ENCODE measurements at regions not wholly inside any gene's neighbourhood (a gene's known extent, or its start where the extent isn't known, plus 50 kb on each side); places are given as distances from the start of the nearest gene placed in this dataset.

DNA sequence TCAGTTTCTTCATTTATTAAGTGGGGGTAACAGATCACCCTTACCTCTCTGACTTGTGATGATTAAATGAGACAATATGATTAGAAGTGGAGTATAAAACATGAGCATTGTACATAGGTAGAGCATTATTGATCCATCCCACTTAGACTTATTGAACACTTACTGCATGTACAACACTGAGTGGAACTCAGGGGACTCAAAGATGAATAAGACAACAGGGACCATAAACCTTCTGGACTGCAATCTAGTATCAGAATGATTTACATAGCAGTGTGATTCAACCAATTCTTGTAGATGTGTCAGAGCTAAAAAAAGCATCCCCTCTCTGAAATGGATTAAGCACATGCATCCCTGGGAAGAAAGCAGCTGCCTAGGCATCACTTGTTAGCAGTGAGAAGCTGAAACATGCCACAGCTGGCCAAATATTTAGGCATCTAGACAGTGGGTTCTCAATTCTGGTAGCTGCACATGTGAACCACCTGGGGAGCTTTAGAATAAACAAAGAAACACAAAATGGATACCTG is 111.5 kb downstream of the CYRIA start:
- no peak for DNase-seq (ENCODE audit: low spot score)
- no peak overlapping the region for H3K4me3 ChIP-seq (ENCODE audit: low read depth in 1 of 3, low read length in 3 of 3)
- H3K4me1 ChIP-seq (ENCODE audit: control insufficient read depth in 4 of 4, insufficient read depth in 4 of 4, low read length in 3 of 4), result no peaks in the 10 kb centered on the region
- H3K36me3 ChIP-seq (ENCODE audit: control insufficient read depth in 4 of 4, insufficient read depth in 3 of 4, low read depth in 1 of 4, low read length in 3 of 4), result peaks cover 0 to 16% (median 8%) of the 10 kb centered on the region in 4 donors
- H3K9ac ChIP-seq (ENCODE audit: low read depth in 1 of 2, low read length in 2 of 2), result no peak overlapping the region
- H3K27me3 ChIP-seq (ENCODE audit: control insufficient read depth in 4 of 4, insufficient read depth in 4 of 4, low read length in 3 of 4), result no peaks in the 10 kb centered on the region
- TF ChIP-seq RAD21 (IDR thresholded peaks at IDR 0.05) (no peak), SP1 (IDR thresholded peaks at IDR 0.05) (no peak), HNF4G (IDR thresholded peaks at IDR 0.05) (no peak), TAF1 (conservative IDR thresholded peaks at IDR 0.05) (no peak), FOXA1 (IDR thresholded peaks at IDR 0.05) (no peak), YY1 (IDR thresholded peaks at IDR 0.05) (no peak), RXRA (IDR thresholded peaks at IDR 0.05) (no peak), HNF4A (conservative IDR thresholded peaks at IDR 0.05) (no peak), NR2F2 (IDR thresholded peaks at IDR 0.05) (no peak)
- TF ChIP-seq, protein P1, sequence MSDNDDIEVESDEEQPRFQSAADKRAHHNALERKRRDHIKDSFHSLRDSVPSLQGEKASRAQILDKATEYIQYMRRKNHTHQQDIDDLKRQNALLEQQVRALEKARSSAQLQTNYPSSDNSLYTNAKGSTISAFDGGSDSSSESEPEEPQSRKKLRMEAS (IDR thresholded peaks at IDR 0.05), result no peak
- TF ChIP-seq, protein P2, sequence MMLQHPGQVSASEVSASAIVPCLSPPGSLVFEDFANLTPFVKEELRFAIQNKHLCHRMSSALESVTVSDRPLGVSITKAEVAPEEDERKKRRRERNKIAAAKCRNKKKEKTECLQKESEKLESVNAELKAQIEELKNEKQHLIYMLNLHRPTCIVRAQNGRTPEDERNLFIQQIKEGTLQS (IDR thresholded peaks at IDR 0.05), result no peak
- TF ChIP-seq, protein P3, sequence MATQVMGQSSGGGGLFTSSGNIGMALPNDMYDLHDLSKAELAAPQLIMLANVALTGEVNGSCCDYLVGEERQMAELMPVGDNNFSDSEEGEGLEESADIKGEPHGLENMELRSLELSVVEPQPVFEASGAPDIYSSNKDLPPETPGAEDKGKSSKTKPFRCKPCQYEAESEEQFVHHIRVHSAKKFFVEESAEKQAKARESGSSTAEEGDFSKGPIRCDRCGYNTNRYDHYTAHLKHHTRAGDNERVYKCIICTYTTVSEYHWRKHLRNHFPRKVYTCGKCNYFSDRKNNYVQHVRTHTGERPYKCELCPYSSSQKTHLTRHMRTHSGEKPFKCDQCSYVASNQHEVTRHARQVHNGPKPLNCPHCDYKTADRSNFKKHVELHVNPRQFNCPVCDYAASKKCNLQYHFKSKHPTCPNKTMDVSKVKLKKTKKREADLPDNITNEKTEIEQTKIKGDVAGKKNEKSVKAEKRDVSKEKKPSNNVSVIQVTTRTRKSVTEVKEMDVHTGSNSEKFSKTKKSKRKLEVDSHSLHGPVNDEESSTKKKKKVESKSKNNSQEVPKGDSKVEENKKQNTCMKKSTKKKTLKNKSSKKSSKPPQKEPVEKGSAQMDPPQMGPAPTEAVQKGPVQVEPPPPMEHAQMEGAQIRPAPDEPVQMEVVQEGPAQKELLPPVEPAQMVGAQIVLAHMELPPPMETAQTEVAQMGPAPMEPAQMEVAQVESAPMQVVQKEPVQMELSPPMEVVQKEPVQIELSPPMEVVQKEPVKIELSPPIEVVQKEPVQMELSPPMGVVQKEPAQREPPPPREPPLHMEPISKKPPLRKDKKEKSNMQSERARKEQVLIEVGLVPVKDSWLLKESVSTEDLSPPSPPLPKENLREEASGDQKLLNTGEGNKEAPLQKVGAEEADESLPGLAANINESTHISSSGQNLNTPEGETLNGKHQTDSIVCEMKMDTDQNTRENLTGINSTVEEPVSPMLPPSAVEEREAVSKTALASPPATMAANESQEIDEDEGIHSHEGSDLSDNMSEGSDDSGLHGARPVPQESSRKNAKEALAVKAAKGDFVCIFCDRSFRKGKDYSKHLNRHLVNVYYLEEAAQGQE (IDR thresholded peaks at IDR 0.05), result no peak
- H3K9me3 ChIP-seq (ENCODE audit: control insufficient read depth in 4 of 4, low read length in 3 of 4), result no peaks in the 10 kb centered on the region
- H3K27ac ChIP-seq (ENCODE audit: low read depth in 1 of 2, low read length in 2 of 2), result no peak overlapping the region

DNA sequence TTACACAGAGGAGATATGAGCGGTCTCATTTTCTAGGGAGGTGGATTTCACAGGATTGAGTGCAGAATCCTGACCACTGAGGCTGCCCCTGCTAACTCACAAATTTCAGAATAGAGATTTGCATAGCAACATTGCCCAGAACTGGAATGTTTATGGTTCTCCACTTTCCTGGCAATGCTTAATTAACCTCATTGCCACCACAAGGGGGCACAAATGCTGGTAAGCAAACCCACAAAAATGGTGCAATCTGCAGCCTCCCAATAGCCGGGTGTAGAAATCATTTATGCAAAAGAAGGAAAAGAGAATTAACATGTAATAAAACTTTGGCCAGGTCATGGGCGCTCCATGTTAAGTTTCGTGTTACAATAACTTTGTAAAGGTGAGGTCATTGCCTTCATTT is 112.4 kb downstream of the CYRIA start:
- Histone ChIP-seq H3K27ac (ENCODE audit: low read depth in 1 of 2, low read length in 2 of 2) (no peak overlapping the region), H3K27me3 (ENCODE audit: control insufficient read depth in 4 of 4, insufficient read depth in 4 of 4, low read length in 3 of 4) (no peaks in the 10 kb centered on the region), H3K36me3 (ENCODE audit: control insufficient read depth in 4 of 4, insufficient read depth in 3 of 4, low read depth in 1 of 4, low read length in 3 of 4) (peaks cover 0 to 13% (median 2%) of the 10 kb centered on the region in 4 donors), H3K4me1 (ENCODE audit: control insufficient read depth in 4 of 4, insufficient read depth in 4 of 4, low read length in 3 of 4) (no peaks in the 10 kb centered on the region), H3K4me3 (ENCODE audit: low read depth in 1 of 3, low read length in 3 of 3) (no peak overlapping the region), H3K9me3 (ENCODE audit: control insufficient read depth in 4 of 4, low read length in 3 of 4) (no peaks in the 10 kb centered on the region), H3K9ac (ENCODE audit: low read depth in 1 of 2, low read length in 2 of 2) (no peak overlapping the region)
- 45% methylated on average over 4 of the region's 4 CpGs for WGBS
- TF ChIP-seq RXRA (IDR thresholded peaks at IDR 0.05) (no peak), HNF4A (conservative IDR thresholded peaks at IDR 0.05) (no peak), NR2F2 (IDR thresholded peaks at IDR 0.05) (no peak), TAF1 (conservative IDR thresholded peaks at IDR 0.05) (no peak), EGR1 (IDR thresholded peaks at IDR 0.05; ENCODE audit: low read depth in 2 of 2) (no peak), RAD21 (IDR thresholded peaks at IDR 0.05) (peak; percentile 68 to 80)
- TF ChIP-seq, protein P4, sequence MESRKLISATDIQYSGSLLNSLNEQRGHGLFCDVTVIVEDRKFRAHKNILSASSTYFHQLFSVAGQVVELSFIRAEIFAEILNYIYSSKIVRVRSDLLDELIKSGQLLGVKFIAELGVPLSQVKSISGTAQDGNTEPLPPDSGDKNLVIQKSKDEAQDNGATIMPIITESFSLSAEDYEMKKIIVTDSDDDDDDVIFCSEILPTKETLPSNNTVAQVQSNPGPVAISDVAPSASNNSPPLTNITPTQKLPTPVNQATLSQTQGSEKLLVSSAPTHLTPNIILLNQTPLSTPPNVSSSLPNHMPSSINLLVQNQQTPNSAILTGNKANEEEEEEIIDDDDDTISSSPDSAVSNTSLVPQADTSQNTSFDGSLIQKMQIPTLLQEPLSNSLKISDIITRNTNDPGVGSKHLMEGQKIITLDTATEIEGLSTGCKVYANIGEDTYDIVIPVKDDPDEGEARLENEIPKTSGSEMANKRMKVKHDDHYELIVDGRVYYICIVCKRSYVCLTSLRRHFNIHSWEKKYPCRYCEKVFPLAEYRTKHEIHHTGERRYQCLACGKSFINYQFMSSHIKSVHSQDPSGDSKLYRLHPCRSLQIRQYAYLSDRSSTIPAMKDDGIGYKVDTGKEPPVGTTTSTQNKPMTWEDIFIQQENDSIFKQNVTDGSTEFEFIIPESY (IDR thresholded peaks at IDR 0.05), result no peak
- TF ChIP-seq, protein P5, sequence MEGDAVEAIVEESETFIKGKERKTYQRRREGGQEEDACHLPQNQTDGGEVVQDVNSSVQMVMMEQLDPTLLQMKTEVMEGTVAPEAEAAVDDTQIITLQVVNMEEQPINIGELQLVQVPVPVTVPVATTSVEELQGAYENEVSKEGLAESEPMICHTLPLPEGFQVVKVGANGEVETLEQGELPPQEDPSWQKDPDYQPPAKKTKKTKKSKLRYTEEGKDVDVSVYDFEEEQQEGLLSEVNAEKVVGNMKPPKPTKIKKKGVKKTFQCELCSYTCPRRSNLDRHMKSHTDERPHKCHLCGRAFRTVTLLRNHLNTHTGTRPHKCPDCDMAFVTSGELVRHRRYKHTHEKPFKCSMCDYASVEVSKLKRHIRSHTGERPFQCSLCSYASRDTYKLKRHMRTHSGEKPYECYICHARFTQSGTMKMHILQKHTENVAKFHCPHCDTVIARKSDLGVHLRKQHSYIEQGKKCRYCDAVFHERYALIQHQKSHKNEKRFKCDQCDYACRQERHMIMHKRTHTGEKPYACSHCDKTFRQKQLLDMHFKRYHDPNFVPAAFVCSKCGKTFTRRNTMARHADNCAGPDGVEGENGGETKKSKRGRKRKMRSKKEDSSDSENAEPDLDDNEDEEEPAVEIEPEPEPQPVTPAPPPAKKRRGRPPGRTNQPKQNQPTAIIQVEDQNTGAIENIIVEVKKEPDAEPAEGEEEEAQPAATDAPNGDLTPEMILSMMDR (IDR thresholded peaks at IDR 0.05; ENCODE audit: low read depth, low read length, missing input control), result peak; percentile 56
- TF ChIP-seq, protein P2 (IDR thresholded peaks at IDR 0.05), result no peak
- DNase-seq (ENCODE audit: low spot score), result no peak
